A673 (cell line): ENCODE measurements at regions not wholly inside any gene's neighbourhood (a gene's known extent, or its start where the extent isn't known, plus 50 kb on each side); places are given as distances from the start of the nearest gene placed in this dataset.
A peak's percentile ranks its signal among the peaks of the same experiment; 100 is the strongest.

ENCODE experiments used
- BruUV-seq: library from RNA; stranded (reverse); fragments of 400-500 nt; replicated peaks from 2 replicates; lab custom pipeline; 2021; lab: Mats Ljungman, UMichigan
- CTCF ChIA-PET: fragments of 300-600 bp; sonication (Branson Sonifier 250); formaldehyde crosslinking; loops from one replicate; lab custom pipeline; 2022; ENCODE audit warnings: antibody characterized with exemption; lab: Charles Lee
- POLR2A ChIA-PET: fragments of 300-600 bp; sonication (Branson Sonifier 250); formaldehyde crosslinking; loops from one replicate; lab custom pipeline; 2022; ENCODE audit warnings: antibody characterized with exemption; ENCODE audit not compliant: low non-redundant PET; lab: Charles Lee
- DNase-seq: peaks from one replicate; pipeline ENCODE4 v3.0.0-alpha.2; 2015; ENCODE audit warnings: low spot score
- H3K27ac ChIP-seq: fragments of 200-600 bp; sonication (generic); 2 replicates; pipeline ENCODE4 v1.5.1; 2016; ENCODE audit warnings: mixed run types, low read depth, mild to moderate bottlenecking, mixed read lengths, antibody characterized with exemption, low read length; ENCODE audit not compliant: poor library complexity, severe bottlenecking
- H3K27me3 ChIP-seq: fragments of 200-600 bp; sonication (generic); replicated peaks from 2 replicates; pipeline ENCODE4 v1.6.1; 2017; ENCODE audit warnings: mixed run types, low read depth, mild to moderate bottlenecking, mixed read lengths, antibody characterized with exemption, low read length; ENCODE audit not compliant: insufficient read depth, poor library complexity
- H3K36me3 ChIP-seq: fragments of 200-600 bp; sonication (generic); 2 replicates; pipeline ENCODE4 v1.6.1; 2016; ENCODE audit warnings: mixed run types, mild to moderate bottlenecking, mixed read lengths, antibody characterized with exemption, low read length; ENCODE audit not compliant: insufficient read depth, poor library complexity, severe bottlenecking
- H3K4me1 ChIP-seq: fragments of 200-600 bp; sonication (generic); 2 replicates; pipeline ENCODE4 v1.6.1; 2017; ENCODE audit warnings: mixed run types, mild to moderate bottlenecking, mixed read lengths, antibody characterized with exemption, low read length; ENCODE audit not compliant: insufficient read depth, poor library complexity, severe bottlenecking
- H3K4me3 ChIP-seq: fragments of 200-600 bp; sonication (generic); 2 replicates; pipeline ENCODE4 v1.5.1; 2016; ENCODE audit warnings: low read depth, mixed run types, mild to moderate bottlenecking, mixed read lengths, low read length; ENCODE audit not compliant: poor library complexity, severe bottlenecking
- H3K9me3 ChIP-seq: fragments of 200-600 bp; sonication (generic); 2 replicates; pipeline ENCODE4 v1.6.1; 2016; ENCODE audit warnings: mixed run types, low read depth, mild to moderate bottlenecking, mixed read lengths, antibody characterized with exemption, low read length; ENCODE audit not compliant: poor library complexity, severe bottlenecking
- EZH2 ChIP-seq: fragments of 200-600 bp; sonication (generic); IDR thresholded peaks from 2 replicates; pipeline ENCODE4 v1.6.1; 2017; ENCODE audit warnings: borderline replicate concordance, low read depth, mild to moderate bottlenecking, mixed read lengths, antibody characterized with exemption, low read length; ENCODE audit not compliant: poor library complexity, severe bottlenecking
- intact Hi-C: fragments of 100-400 bp; cut with micrococcal nuclease; formaldehyde crosslinking; loops from one replicate; pipeline ENCODE4 v1.10.0; 2022; ENCODE audit not compliant: unreplicated experiment
- TF ChIP-seq, protein P1 (sequence below): fragments of 300-800, 200-600 bp; sonication (generic); conservative IDR thresholded peaks from 2 replicates; pipeline ENCODE4 v1.5.1; 2017; ENCODE audit warnings: low read depth, mild to moderate bottlenecking, antibody characterized with exemption, low read length, moderate library complexity, mixed read lengths

DNA sequence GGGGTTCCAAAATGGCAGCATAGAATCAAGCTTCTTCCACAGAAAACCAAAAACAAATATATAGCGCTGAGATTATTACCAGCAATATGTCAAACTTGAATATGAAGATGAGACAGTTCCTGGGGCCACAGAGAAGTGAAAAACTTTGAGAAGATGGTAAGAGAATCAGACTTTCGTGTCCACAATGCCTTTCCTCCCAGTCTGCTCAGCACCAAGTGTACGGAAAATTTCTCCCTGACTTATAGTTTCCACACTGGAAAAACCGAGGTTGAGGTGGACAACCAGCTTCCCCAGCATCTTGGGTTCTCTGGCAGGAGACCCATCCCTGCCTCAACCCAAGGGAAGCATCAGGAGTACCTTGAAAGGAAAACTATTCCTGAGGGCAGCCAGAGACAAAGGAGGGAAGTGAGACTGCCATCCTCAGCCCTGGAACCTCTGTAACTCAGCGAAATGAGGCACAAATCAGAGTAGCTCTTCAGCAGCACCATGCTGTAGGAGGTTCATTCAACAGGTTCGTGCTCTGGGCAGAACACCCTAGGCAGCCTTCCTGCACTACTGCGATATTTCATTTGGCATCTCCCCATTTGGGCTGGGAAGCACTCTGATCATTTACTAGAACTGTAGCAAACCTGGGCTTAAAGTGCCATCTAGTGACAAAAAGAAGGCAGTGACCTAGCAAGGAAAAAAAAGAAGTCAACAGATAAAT is 52.4 kb upstream of the CAPRIN2 start:
- TF ChIP-seq, protein P1, sequence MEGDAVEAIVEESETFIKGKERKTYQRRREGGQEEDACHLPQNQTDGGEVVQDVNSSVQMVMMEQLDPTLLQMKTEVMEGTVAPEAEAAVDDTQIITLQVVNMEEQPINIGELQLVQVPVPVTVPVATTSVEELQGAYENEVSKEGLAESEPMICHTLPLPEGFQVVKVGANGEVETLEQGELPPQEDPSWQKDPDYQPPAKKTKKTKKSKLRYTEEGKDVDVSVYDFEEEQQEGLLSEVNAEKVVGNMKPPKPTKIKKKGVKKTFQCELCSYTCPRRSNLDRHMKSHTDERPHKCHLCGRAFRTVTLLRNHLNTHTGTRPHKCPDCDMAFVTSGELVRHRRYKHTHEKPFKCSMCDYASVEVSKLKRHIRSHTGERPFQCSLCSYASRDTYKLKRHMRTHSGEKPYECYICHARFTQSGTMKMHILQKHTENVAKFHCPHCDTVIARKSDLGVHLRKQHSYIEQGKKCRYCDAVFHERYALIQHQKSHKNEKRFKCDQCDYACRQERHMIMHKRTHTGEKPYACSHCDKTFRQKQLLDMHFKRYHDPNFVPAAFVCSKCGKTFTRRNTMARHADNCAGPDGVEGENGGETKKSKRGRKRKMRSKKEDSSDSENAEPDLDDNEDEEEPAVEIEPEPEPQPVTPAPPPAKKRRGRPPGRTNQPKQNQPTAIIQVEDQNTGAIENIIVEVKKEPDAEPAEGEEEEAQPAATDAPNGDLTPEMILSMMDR, result peak; percentile 86
- no peak for TF ChIP-seq EZH2
- no TSS peak for BruUV-seq
- ChIA-PET POLR2A (interaction anchor here (0.6 kb wide), 1 partner anchor 208 kb away, joined by 3 read pairs; no protein-coding TSS in a partner anchor), CTCF (interaction anchor here (0.7 kb wide), 1 partner anchor 1256 kb away, joined by 7 read pairs; no protein-coding TSS in a partner anchor)
- H3K4me3 ChIP-seq, result no peak overlapping the region
- H3K4me1 ChIP-seq, result no peaks in the 10 kb centered on the region
- no peaks in the 10 kb centered on the region for H3K36me3 ChIP-seq
- H3K9me3 ChIP-seq, result no peaks in the 10 kb centered on the region
- H3K27ac ChIP-seq, result no peak overlapping the region
- DNase-seq, result peak; percentile 86
- no peaks in the 10 kb centered on the region for H3K27me3 ChIP-seq
- intact Hi-C loops, result loop anchor here (2.0 to 10.0 kb wide), 5 partner anchors 54 to 1492 kb away; no protein-coding TSS in a partner anchor

DNA sequence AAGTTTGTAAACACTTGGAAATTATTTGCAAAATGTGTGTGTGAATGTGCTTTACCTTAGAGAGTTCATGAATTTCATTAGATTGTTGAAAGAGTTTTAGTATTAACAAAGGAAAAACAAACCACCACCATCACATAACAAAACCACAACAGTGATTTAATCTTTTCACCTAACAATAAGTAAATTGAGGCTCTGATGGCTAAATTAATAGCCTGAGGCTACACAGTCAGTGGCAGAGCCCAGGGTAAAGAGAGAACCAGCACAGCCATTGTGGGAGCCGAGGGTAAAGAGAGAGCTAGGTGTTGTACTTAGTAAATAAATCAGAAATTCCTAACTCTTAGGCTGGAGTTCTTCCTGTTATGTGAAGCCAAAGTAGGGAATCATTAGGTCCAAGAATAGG is 51.2 kb upstream of the CAPRIN2 start:
- no TSS peak for BruUV-seq
- CTCF ChIA-PET, result no interaction called here
- Histone ChIP-seq H3K4me1 (no peaks in the 10 kb centered on the region), H3K27me3 (no peaks in the 10 kb centered on the region), H3K36me3 (no peaks in the 10 kb centered on the region), H3K27ac (no peak overlapping the region), H3K9me3 (no peaks in the 10 kb centered on the region), H3K4me3 (no peak overlapping the region)
- POLR2A ChIA-PET, result no interaction called here
- no peak for DNase-seq
- TF ChIP-seq, protein P1, result no peak
- TF ChIP-seq EZH2, result no peak
- intact Hi-C loops, result loop anchor here (2.0 to 10.0 kb wide), 5 partner anchors 53 to 1491 kb away; no protein-coding TSS in a partner anchor
